ENCODE measurements at regions not wholly inside any gene's neighbourhood (a gene's known extent, or its start where the extent isn't known, plus 50 kb on each side); places are given as distances from the start of the nearest gene placed in this dataset.
"Not testable (repeated sequence)": the region's sequence is repeated elsewhere in the genome, so short reads cannot be mapped to it uniquely, and the experiment has no call there.

DNA sequence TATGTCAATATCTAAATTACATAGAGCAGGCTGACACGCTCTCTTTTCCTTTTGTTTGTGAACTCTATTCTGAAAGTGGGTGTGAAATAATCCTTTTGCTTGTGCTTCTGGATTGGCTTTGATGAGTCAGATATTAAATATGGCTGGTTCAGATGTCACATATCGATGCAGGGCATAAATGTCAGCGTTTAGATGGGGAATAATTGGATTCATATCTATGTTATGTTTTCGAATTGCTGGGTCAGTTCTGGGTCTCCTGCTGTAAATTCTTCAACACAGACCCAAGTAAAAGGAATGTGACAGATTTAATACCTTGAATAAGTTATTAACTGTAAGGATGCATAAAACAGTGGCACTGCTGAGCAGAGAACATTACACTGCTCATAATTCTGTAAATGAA, 118.7 kb upstream of the SNX2 start:
- Histone ChIP-seq H3K9me3 (ENCODE audit: low read length) (no peaks in the 10 kb centered on the region), H4K20me1 (ENCODE audit: insufficient read depth, low read depth, low read length) (no peaks in the 10 kb centered on the region), H3K4me3 (ENCODE audit: low read length) (no peak overlapping the region), H3K9me2 (replicated peaks; ENCODE audit: insufficient read depth, low read length) (no peaks in the 10 kb centered on the region), H3K27ac (ENCODE audit: low read length) (no peak overlapping the region), H3K4me1 (ENCODE audit: low read length) (no peaks in the 10 kb centered on the region), H3K36me3 (ENCODE audit: insufficient read depth, low read length) (no peaks in the 10 kb centered on the region), H3K79me2 (ENCODE audit: low read length) (no peaks in the 10 kb centered on the region), H3K9ac (ENCODE audit: low read length) (no peak overlapping the region), H3K27me3 (ENCODE audit: low read length) (no peaks in the 10 kb centered on the region), H3K4me2 (ENCODE audit: low read depth, low read length, poor library complexity, severe bottlenecking) (no peak overlapping the region), H2AFZ (ENCODE audit: low read length) (no peak overlapping the region)
- DNase-seq, result no peak

DNA sequence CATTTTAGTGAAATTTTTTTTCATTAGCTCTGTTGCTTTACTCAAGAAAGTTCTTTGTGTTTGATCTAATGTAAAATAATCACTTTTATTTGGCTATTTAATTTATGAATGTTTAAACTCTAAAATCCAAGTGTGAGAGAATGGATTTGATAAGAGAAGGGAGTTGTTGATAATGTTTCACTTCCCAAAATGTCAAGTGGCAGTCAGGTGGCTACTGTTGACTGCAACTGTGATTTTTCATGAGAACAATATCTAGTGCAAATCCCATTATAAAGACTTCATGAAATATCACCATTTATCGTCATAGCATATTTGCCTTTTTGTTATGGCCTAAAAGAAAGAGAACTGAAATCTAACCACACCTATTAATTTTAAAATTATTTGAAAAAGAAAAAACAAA, 118.3 kb upstream of the SNX2 start:
- Histone ChIP-seq H3K27ac (ENCODE audit: low read length) (no peak overlapping the region), H3K4me1 (ENCODE audit: low read length) (no peaks in the 10 kb centered on the region), H3K27me3 (ENCODE audit: low read length) (no peaks in the 10 kb centered on the region), H3K36me3 (ENCODE audit: insufficient read depth, low read length) (no peaks in the 10 kb centered on the region), H3K4me3 (ENCODE audit: low read length) (no peak overlapping the region), H4K20me1 (ENCODE audit: insufficient read depth, low read depth, low read length) (no peaks in the 10 kb centered on the region), H3K9me2 (replicated peaks; ENCODE audit: insufficient read depth, low read length) (no peaks in the 10 kb centered on the region), H3K9ac (ENCODE audit: low read length) (no peak overlapping the region), H3K79me2 (ENCODE audit: low read length) (no peaks in the 10 kb centered on the region), H2AFZ (ENCODE audit: low read length) (no peak overlapping the region), H3K4me2 (ENCODE audit: low read depth, low read length, poor library complexity, severe bottlenecking) (no peak overlapping the region), H3K9me3 (ENCODE audit: low read length) (no peaks in the 10 kb centered on the region)
- no peak for DNase-seq

DNA sequence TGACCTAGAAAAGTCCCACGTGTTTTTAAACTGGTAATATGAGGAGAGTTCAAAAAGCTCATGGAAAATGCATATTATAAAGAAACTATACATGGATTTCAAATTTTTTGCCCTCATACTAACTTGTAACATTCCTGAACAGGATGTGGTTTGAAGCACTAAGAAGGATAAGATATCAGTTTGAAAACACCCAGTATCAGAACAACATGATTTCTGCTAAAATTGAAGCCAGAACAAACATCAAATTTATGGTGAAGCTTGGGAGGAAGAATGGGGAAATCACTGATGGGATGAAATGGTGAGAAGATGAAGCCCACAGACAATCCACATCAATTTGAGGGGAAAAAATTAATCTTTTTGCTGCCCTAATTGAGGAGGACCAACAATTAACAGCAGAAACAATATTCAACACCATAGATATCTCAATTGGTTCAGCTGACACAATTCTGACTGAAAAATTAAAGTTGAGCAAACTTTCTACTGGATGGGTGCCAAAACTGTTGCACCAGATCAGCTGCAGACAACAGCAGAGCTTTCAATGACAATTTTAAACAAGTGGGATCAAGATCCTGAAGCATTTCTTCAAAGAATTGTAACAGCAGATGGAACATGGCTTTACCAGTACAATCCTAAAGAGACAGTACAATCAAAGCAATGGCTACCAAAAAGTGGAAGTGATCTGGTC, 113.2 kb upstream of the SNX2 start:
- Histone ChIP-seq H3K27ac (ENCODE audit: low read length) (no peak overlapping the region), H3K36me3 (ENCODE audit: insufficient read depth, low read length) (no peaks in the 10 kb centered on the region), H3K4me1 (ENCODE audit: low read length) (no peaks in the 10 kb centered on the region), H3K27me3 (ENCODE audit: low read length) (no peaks in the 10 kb centered on the region), H3K9ac (ENCODE audit: low read length) (no peak overlapping the region), H3K9me3 (ENCODE audit: low read length) (no peaks in the 10 kb centered on the region), H3K79me2 (ENCODE audit: low read length) (no peaks in the 10 kb centered on the region), H2AFZ (ENCODE audit: low read length) (no peak overlapping the region), H4K20me1 (ENCODE audit: insufficient read depth, low read depth, low read length) (no peaks in the 10 kb centered on the region), H3K4me3 (ENCODE audit: low read length) (no peak overlapping the region), H3K4me2 (ENCODE audit: low read depth, low read length, poor library complexity, severe bottlenecking) (no peak overlapping the region), H3K9me2 (replicated peaks; ENCODE audit: insufficient read depth, low read length) (no peaks in the 10 kb centered on the region)
- no peak for DNase-seq

DNA sequence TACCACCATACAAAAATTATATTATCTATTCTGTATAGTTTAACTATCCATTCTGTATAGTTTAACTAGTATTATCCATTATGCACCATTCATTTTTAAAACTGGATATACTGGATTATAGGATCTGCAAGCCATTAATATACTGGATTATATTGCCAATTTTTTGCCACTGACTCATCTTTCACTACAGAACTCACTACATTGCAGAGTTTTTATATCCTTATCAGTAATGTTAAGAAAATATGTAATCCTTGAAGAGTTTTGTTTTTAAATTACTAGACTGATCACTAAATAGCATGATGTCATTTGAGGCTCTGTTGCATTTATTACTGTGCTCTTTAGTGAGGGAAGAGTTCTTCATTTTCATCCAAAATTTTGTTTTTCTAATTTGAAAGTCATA, 109.8 kb upstream of the SNX2 start:
- Histone ChIP-seq H3K79me2 (ENCODE audit: low read length) (no peaks in the 10 kb centered on the region), H3K9me2 (replicated peaks; ENCODE audit: insufficient read depth, low read length) (no peaks in the 10 kb centered on the region), H4K20me1 (ENCODE audit: insufficient read depth, low read depth, low read length) (no peaks in the 10 kb centered on the region), H3K9me3 (ENCODE audit: low read length) (no peaks in the 10 kb centered on the region), H3K4me1 (ENCODE audit: low read length) (no peaks in the 10 kb centered on the region), H2AFZ (ENCODE audit: low read length) (no peak overlapping the region), H3K4me3 (ENCODE audit: low read length) (no peak overlapping the region), H3K9ac (ENCODE audit: low read length) (no peak overlapping the region), H3K36me3 (ENCODE audit: insufficient read depth, low read length) (no peaks in the 10 kb centered on the region), H3K27me3 (ENCODE audit: low read length) (no peaks in the 10 kb centered on the region), H3K27ac (ENCODE audit: low read length) (no peak overlapping the region), H3K4me2 (ENCODE audit: low read depth, low read length, poor library complexity, severe bottlenecking) (no peak overlapping the region)
- no peak for DNase-seq

DNA sequence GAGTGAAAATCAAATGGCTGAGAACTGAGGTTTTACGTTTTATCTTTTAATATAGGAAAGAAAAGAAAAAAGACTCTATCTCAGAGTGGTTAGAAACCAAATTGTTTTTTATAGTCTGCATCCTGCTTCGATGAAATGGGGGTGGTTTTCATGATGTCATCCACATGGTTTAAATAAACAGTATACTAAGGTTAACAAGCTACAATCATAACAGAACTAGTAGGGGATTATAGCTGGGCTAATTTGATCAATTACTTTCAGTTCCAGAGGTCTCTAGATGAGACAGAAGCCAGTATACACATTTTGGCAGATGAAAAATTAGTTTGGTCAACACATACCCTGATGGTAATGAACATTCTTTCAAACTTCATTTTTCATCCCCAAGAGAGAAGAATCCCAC, 106.3 kb upstream of the SNX2 start:
- Histone ChIP-seq H2AFZ (ENCODE audit: low read length) (no peak overlapping the region), H3K27ac (ENCODE audit: low read length) (no peak overlapping the region), H3K9ac (ENCODE audit: low read length) (no peak overlapping the region), H4K20me1 (ENCODE audit: insufficient read depth, low read depth, low read length) (no peaks in the 10 kb centered on the region), H3K4me1 (ENCODE audit: low read length) (no peaks in the 10 kb centered on the region), H3K9me3 (ENCODE audit: low read length) (no peaks in the 10 kb centered on the region), H3K79me2 (ENCODE audit: low read length) (no peaks in the 10 kb centered on the region), H3K36me3 (ENCODE audit: insufficient read depth, low read length) (no peaks in the 10 kb centered on the region), H3K27me3 (ENCODE audit: low read length) (no peaks in the 10 kb centered on the region), H3K4me2 (ENCODE audit: low read depth, low read length, poor library complexity, severe bottlenecking) (no peak overlapping the region), H3K4me3 (ENCODE audit: low read length) (no peak overlapping the region), H3K9me2 (replicated peaks; ENCODE audit: insufficient read depth, low read length) (no peaks in the 10 kb centered on the region)
- no peak for DNase-seq

DNA sequence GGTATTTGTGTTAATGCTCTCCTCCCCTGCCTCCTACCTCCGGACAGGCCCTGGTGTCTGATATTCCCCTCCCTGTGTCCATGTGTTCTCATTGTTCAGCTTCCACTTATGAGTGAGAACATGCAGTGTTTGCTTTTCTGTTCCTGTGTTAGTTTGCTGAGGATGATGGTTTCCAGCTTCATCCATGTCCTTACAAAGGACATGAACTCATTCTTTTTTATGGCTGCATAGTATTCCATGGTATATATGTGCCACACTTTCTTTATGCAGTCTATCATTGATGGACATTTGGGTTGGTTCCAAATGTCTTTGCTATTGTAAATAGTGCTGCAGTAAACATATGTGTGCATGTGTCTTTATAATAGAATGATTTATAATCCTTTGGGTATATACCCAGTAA, 105.2 kb upstream of the SNX2 start:
- DNase-seq; H3K4me1 ChIP-seq (ENCODE audit: low read length); H3K4me3 ChIP-seq (ENCODE audit: low read length); H3K9ac ChIP-seq (ENCODE audit: low read length); H3K27me3 ChIP-seq (ENCODE audit: low read length); H4K20me1 ChIP-seq (ENCODE audit: insufficient read depth, low read depth, low read length); H3K36me3 ChIP-seq (ENCODE audit: insufficient read depth, low read length); H3K9me2 ChIP-seq (replicated peaks; ENCODE audit: insufficient read depth, low read length); H3K79me2 ChIP-seq (ENCODE audit: low read length); H3K4me2 ChIP-seq (ENCODE audit: low read depth, low read length, poor library complexity, severe bottlenecking); H2AFZ ChIP-seq (ENCODE audit: low read length); H3K27ac ChIP-seq (ENCODE audit: low read length); H3K9me3 ChIP-seq (ENCODE audit: low read length): not testable (repeated sequence)

DNA sequence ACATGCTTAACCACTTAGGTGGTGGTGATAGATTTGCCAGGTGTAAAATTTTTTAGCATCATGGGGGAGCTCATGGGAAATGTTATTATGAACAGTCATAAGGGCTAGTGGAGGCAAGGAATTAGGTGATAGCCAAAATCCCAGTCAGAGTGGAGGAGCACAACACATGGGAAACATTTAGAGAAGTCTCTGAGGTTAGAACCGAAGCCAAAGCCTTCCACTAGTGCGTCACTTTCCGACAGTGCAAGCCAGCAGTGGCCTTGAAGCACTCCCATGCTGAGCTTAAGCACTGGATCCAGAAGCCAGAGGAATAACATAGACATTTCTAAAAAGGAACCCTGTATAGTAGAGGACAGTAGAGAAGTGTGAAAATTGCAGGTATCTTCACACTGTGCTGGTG, 101.5 kb upstream of the SNX2 start:
- H3K79me2 ChIP-seq (ENCODE audit: low read length), result no peaks in the 10 kb centered on the region
- DNase-seq, result no peak
- no peak overlapping the region for H3K9ac ChIP-seq (ENCODE audit: low read length)
- no peaks in the 10 kb centered on the region for H4K20me1 ChIP-seq (ENCODE audit: insufficient read depth, low read depth, low read length)
- no peak overlapping the region for H2AFZ ChIP-seq (ENCODE audit: low read length)
- no peak overlapping the region for H3K4me3 ChIP-seq (ENCODE audit: low read length)
- H3K36me3 ChIP-seq (ENCODE audit: insufficient read depth, low read length), result no peaks in the 10 kb centered on the region
- no peaks in the 10 kb centered on the region for H3K9me2 ChIP-seq (replicated peaks; ENCODE audit: insufficient read depth, low read length)
- H3K27me3 ChIP-seq (ENCODE audit: low read length), result no peaks in the 10 kb centered on the region
- H3K9me3 ChIP-seq (ENCODE audit: low read length), result no peaks in the 10 kb centered on the region
- H3K27ac ChIP-seq (ENCODE audit: low read length), result no peak overlapping the region
- H3K4me2 ChIP-seq (ENCODE audit: low read depth, low read length, poor library complexity, severe bottlenecking), result no peak overlapping the region
- H3K4me1 ChIP-seq (ENCODE audit: low read length), result no peaks in the 10 kb centered on the region

DNA sequence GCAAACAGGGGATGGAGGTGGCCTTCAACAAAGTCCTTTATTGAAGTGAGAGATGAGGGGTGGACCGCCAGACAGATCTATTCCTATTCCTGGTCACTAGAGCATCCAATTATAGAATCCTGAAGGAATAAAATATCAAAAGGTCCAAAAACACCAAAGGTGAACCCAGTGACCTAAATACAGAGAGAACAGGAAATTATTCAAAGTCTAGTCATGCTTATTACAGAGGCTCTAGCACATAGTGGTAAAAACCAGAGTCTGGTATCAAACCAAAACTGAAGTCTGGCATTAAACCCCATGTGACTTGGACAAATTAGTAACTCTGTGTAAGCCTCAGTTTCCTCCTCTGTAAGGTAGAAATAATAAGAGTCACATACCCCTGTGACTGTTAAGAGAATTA, 100.5 kb upstream of the SNX2 start:
- Histone ChIP-seq H3K9ac (ENCODE audit: low read length) (no peak overlapping the region), H3K36me3 (ENCODE audit: insufficient read depth, low read length) (no peaks in the 10 kb centered on the region), H3K9me3 (ENCODE audit: low read length) (no peaks in the 10 kb centered on the region), H3K9me2 (replicated peaks; ENCODE audit: insufficient read depth, low read length) (no peaks in the 10 kb centered on the region), H3K4me3 (ENCODE audit: low read length) (no peak overlapping the region), H3K79me2 (ENCODE audit: low read length) (no peaks in the 10 kb centered on the region), H4K20me1 (ENCODE audit: insufficient read depth, low read depth, low read length) (no peaks in the 10 kb centered on the region), H3K27ac (ENCODE audit: low read length) (no peak overlapping the region), H3K4me2 (ENCODE audit: low read depth, low read length, poor library complexity, severe bottlenecking) (no peak overlapping the region), H3K27me3 (ENCODE audit: low read length) (no peaks in the 10 kb centered on the region), H2AFZ (ENCODE audit: low read length) (no peak overlapping the region), H3K4me1 (ENCODE audit: low read length) (no peaks in the 10 kb centered on the region)
- DNase-seq, result no peak
